Type B pancreatic cell (in vitro differentiated cells): ENCODE measurements at regions not wholly inside any gene's neighbourhood (a gene's known extent, or its start where the extent isn't known, plus 50 kb on each side); places are given as distances from the start of the nearest gene placed in this dataset.

Experiments used
- DNase-seq: peaks from one replicate; pipeline ENCODE4 v3.0.0; 2021; ENCODE audit warnings: mixed read lengths; ENCODE audit not compliant: unreplicated experiment; ENCODE audit errors: extremely low spot score
- H3K27ac Mint-ChIP-seq: 2 replicates; pipeline ENCODE4 v1.8.0; 2021; ENCODE audit warnings: mild to moderate bottlenecking, mixed read lengths
- H3K27me3 Mint-ChIP-seq: 2 replicates; pipeline ENCODE4 v1.8.0; 2021; ENCODE audit warnings: mixed read lengths
- H3K36me3 Mint-ChIP-seq: 2 replicates; pipeline ENCODE4 v1.8.0; 2021; ENCODE audit warnings: mixed read lengths
- H3K4me1 Mint-ChIP-seq: one replicate; pipeline ENCODE4 v1.8.0; 2021; ENCODE audit warnings: mixed read lengths; ENCODE audit not compliant: unreplicated experiment
- H3K4me3 Mint-ChIP-seq: 2 replicates; pipeline ENCODE4 v1.8.0; 2021; ENCODE audit warnings: mild to moderate bottlenecking, mixed read lengths
- H3K9me3 Mint-ChIP-seq: 2 replicates; pipeline ENCODE4 v1.8.0; 2021; ENCODE audit warnings: mixed read lengths
- CTCF ChIP-seq: fragments of 200-600 bp; sonication (generic); conservative IDR thresholded peaks from 2 replicates; pipeline ENCODE4 v1.5.0; 2021; ENCODE audit warnings: antibody characterized with exemption, mild to moderate bottlenecking

GRCh38 chr3:24958910-24959447 lies 464.3 kb upstream of the THRB start:
- TF ChIP-seq CTCF, result no peak
- Mint-ChIP-seq H3K27ac (no peak overlapping the region), H3K4me1 (peaks cover 8% of the 10 kb centered on the region), H3K9me3 (peaks cover 17% of the 10 kb centered on the region), H3K4me3 (no peak overlapping the region), H3K36me3 (peaks cover 8% of the 10 kb centered on the region), H3K27me3 (peaks cover 18% of the 10 kb centered on the region)
- no peak for DNase-seq

- DNase-seq, result no peak
- H3K9me3 Mint-ChIP-seq, result peaks cover 5% of the 10 kb centered on the region
- peaks cover 8% of the 10 kb centered on the region for H3K36me3 Mint-ChIP-seq
- peaks cover 26% of the 10 kb centered on the region for H3K4me1 Mint-ChIP-seq
- H3K27ac Mint-ChIP-seq, result no peak overlapping the region
- no peak overlapping the region for H3K4me3 Mint-ChIP-seq
- no peaks in the 10 kb centered on the region for H3K27me3 Mint-ChIP-seq
- peak; percentile 87 for TF ChIP-seq CTCF
Measured at GRCh38 chr3:24963762-24964625, 464.1 kb upstream of the RARB start.

GRCh38 chr3:24965706-24966385 lies 462.2 kb upstream of the RARB start:
- Mint-ChIP-seq H3K27me3 (no peaks in the 10 kb centered on the region), H3K36me3 (no peaks in the 10 kb centered on the region), H3K4me1 (peaks cover 26% of the 10 kb centered on the region), H3K4me3 (no peak overlapping the region), H3K9me3 (no peaks in the 10 kb centered on the region), H3K27ac (no peak overlapping the region)
- no peak for TF ChIP-seq CTCF
- no peak for DNase-seq

GRCh38 chr3:24968036-24968435 lies 460.0 kb upstream of the RARB start:
- H3K4me3 Mint-ChIP-seq, result no peak overlapping the region
- no peaks in the 10 kb centered on the region for H3K27me3 Mint-ChIP-seq
- no peak for DNase-seq
- no peak for TF ChIP-seq CTCF
- no peaks in the 10 kb centered on the region for H3K36me3 Mint-ChIP-seq
- H3K9me3 Mint-ChIP-seq, result no peaks in the 10 kb centered on the region
- H3K4me1 Mint-ChIP-seq, result peaks cover 26% of the 10 kb centered on the region
- no peak overlapping the region for H3K27ac Mint-ChIP-seq

GRCh38 chr3:24972491-24972890 lies 455.6 kb upstream of the RARB start:
- H3K4me1 Mint-ChIP-seq, result no peaks in the 10 kb centered on the region
- no peaks in the 10 kb centered on the region for H3K36me3 Mint-ChIP-seq
- H3K4me3 Mint-ChIP-seq, result no peak overlapping the region
- no peak overlapping the region for H3K27ac Mint-ChIP-seq
- TF ChIP-seq CTCF, result no peak
- no peaks in the 10 kb centered on the region for H3K27me3 Mint-ChIP-seq
- no peak for DNase-seq
- H3K9me3 Mint-ChIP-seq, result no peaks in the 10 kb centered on the region
